ENCODE measurements at regions not wholly inside any gene's neighbourhood (a gene's known extent, or its start where the extent isn't known, plus 50 kb on each side); places are given as distances from the start of the nearest gene placed in this dataset.

GRCh38 chr9:81303658-81304057, 385.7 kb downstream of the TLE1 start:
- Histone ChIP-seq H3K4me3 (ENCODE audit: low read depth in 1 of 2, low read length in 2 of 2) (no peak overlapping the region), H3K27me3 (ENCODE audit: control insufficient read depth in 1 of 2, insufficient read depth in 2 of 2, low read length in 2 of 2) (no peaks in the 10 kb centered on the region), H3K27ac (ENCODE audit: low read depth, low read length) (no peak overlapping the region), H3K9me3 (ENCODE audit: control insufficient read depth in 1 of 2, low read length in 2 of 2) (peaks cover 5 to 10% of the 10 kb centered on the region in 2 donors), H3K9ac (ENCODE audit: low read depth in 1 of 2, low read length in 2 of 2) (no peak overlapping the region), H3K4me1 (ENCODE audit: control insufficient read depth in 1 of 2, insufficient read depth in 2 of 2, low read length in 2 of 2) (no peaks in the 10 kb centered on the region), H3K36me3 (ENCODE audit: control insufficient read depth in 1 of 2, insufficient read depth in 2 of 2, low read length in 2 of 2) (no peaks in the 10 kb centered on the region)

DNA sequence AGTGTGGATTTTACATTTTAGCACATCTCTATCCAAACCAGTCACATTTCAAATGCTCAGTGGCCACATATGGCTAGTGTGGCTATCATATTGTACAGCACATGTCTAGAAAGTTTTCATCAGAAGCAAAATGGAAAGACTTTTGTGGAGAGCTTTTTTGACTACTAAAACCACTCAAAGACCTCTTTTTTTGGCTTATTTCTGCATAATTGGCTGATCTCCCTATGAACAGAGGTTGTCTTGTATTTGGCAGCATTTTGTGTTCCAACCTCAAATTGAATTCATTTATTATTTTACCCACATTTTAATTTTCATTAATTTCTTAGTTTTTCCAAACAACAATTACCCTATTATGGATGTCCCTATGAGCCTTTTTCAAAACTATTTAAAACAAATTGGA, 395.7 kb downstream of the TLE1 start:
- Histone ChIP-seq H3K27me3 (ENCODE audit: control insufficient read depth in 1 of 2, insufficient read depth in 2 of 2, low read length in 2 of 2) (no peaks in the 10 kb centered on the region), H3K27ac (ENCODE audit: low read depth, low read length) (no peak overlapping the region), H3K36me3 (ENCODE audit: control insufficient read depth in 1 of 2, insufficient read depth in 2 of 2, low read length in 2 of 2) (no peaks in the 10 kb centered on the region), H3K4me1 (ENCODE audit: control insufficient read depth in 1 of 2, insufficient read depth in 2 of 2, low read length in 2 of 2) (no peaks in the 10 kb centered on the region), H3K9ac (ENCODE audit: low read depth in 1 of 2, low read length in 2 of 2) (no peak overlapping the region), H3K4me3 (ENCODE audit: low read depth in 1 of 2, low read length in 2 of 2) (no peak overlapping the region), H3K9me3 (ENCODE audit: control insufficient read depth in 1 of 2, low read length in 2 of 2) (peaks cover 0 to 2% of the 10 kb centered on the region in 2 donors)

DNA sequence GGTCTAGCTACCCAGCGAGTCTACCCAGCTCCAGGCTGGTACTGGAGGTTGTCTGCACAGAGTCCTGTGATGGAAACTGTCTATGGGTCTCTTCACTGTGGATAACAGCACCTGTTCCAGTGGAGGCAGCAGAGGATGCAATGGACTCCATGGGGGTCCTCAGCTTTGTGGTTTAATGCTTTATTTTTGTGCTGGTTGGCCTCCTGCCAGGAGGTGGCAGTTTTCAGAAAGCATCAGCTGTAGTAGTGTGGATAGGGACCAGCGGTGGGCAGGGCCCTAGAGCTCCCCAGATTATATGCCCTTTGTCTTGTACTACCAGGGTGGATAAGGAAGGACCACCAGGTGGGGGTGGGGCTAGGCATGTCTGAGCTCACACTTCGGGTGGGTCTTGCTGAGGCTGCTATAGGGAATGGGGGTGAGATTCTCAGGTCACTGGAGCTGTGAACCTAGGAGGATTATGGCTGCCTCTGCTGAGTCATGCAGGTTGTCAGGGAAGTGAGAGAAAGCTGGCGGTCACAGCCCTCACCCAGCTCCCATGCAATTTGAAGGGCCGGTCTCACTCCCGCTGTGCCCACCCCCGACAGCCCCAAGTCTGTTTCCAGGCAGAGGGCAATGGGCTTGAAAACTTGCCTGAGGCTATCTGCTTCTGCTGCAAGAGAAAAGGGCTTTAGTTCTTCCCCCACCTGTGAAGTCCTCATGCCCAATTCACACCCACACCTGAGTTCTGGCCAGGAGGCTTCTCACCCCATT, 397.1 kb downstream of the TLE1 start:
- Histone ChIP-seq H3K27ac (ENCODE audit: low read depth, low read length) (no peak overlapping the region), H3K4me3 (ENCODE audit: low read depth in 1 of 2, low read length in 2 of 2) (no peak overlapping the region), H3K4me1 (ENCODE audit: control insufficient read depth in 1 of 2, insufficient read depth in 2 of 2, low read length in 2 of 2) (no peaks in the 10 kb centered on the region), H3K27me3 (ENCODE audit: control insufficient read depth in 1 of 2, insufficient read depth in 2 of 2, low read length in 2 of 2) (no peaks in the 10 kb centered on the region), H3K9ac (ENCODE audit: low read depth in 1 of 2, low read length in 2 of 2) (no peak overlapping the region), H3K9me3 (ENCODE audit: control insufficient read depth in 1 of 2, low read length in 2 of 2) (peaks cover 0 to 4% of the 10 kb centered on the region in 2 donors), H3K36me3 (ENCODE audit: control insufficient read depth in 1 of 2, insufficient read depth in 2 of 2, low read length in 2 of 2) (no peaks in the 10 kb centered on the region)

DNA sequence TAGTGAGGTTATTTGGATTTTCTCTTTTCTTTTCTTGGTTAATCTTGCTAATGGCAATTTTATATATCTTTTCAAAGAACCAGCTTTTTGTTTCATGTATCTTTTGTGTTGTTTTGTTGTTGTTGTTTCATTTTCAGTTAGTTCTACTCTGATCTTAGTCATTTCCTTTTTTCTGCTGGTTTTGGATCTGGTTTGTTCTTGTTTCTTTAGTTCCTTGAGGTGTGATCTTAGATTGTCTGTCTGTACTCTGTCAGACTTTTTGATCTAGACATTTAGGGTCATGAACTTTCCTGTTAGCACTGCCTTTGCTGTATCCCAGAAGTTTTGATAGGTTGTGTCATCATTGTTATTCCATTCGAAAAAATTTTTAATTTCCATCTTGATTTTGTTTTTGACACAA, 399.7 kb downstream of the TLE1 start:
- Histone ChIP-seq H3K4me3 (ENCODE audit: low read depth in 1 of 2, low read length in 2 of 2) (no peak overlapping the region), H3K27ac (ENCODE audit: low read depth, low read length) (no peak overlapping the region), H3K27me3 (ENCODE audit: control insufficient read depth in 1 of 2, insufficient read depth in 2 of 2, low read length in 2 of 2) (no peaks in the 10 kb centered on the region), H3K36me3 (ENCODE audit: control insufficient read depth in 1 of 2, insufficient read depth in 2 of 2, low read length in 2 of 2) (no peaks in the 10 kb centered on the region), H3K9me3 (ENCODE audit: control insufficient read depth in 1 of 2, low read length in 2 of 2) (peaks cover 0 to 4% of the 10 kb centered on the region in 2 donors), H3K4me1 (ENCODE audit: control insufficient read depth in 1 of 2, insufficient read depth in 2 of 2, low read length in 2 of 2) (no peaks in the 10 kb centered on the region), H3K9ac (ENCODE audit: low read depth in 1 of 2, low read length in 2 of 2) (no peak overlapping the region)

DNA sequence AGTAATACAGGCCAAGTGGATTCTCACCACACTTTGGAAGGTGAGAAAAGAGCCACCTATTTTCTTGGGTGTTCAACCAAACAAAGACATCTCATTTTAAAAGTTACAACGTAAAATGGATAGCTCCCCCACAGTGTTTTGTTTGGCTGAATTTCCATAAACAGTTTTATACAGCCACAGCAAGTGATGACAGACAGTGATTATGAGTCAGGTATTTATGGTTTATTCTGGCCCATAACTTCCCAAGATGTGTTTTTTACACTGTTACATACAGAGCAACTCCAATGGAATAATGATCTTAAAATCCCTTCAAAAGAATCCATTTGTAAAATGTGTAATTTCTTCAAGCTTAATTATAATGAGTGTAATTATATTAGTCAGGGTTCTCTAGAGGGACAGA, 421.3 kb downstream of the TLE1 start:
- H3K4me1 ChIP-seq (ENCODE audit: control insufficient read depth in 1 of 2, insufficient read depth in 2 of 2, low read length in 2 of 2), result no peaks in the 10 kb centered on the region
- no peak overlapping the region for H3K9ac ChIP-seq (ENCODE audit: low read depth in 1 of 2, low read length in 2 of 2)
- H3K36me3 ChIP-seq (ENCODE audit: control insufficient read depth in 1 of 2, insufficient read depth in 2 of 2, low read length in 2 of 2), result no peaks in the 10 kb centered on the region

DNA sequence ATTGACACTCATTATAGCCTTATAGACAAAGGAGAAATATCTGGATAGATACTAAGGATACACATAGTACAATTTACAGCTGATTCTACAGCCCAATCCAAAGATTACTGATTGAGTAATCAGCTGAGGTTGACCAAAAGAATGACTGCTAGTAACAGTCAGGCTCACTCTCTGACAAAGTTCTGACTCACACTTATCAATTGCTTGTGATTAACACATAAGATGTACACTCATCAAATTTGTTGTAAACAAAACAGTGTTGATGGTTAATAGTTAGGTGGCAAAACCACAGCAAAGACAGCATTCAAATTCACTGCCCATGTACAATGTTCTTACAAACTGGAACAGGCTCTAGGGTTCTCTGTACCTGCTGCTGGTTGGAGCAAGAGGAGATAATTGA, 422.7 kb downstream of the TLE1 start:
- Histone ChIP-seq H3K9ac (ENCODE audit: low read depth in 1 of 2, low read length in 2 of 2) (no peak overlapping the region), H3K4me1 (ENCODE audit: control insufficient read depth in 1 of 2, insufficient read depth in 2 of 2, low read length in 2 of 2) (no peaks in the 10 kb centered on the region), H3K27me3 (ENCODE audit: control insufficient read depth in 1 of 2, insufficient read depth in 2 of 2, low read length in 2 of 2) (no peaks in the 10 kb centered on the region), H3K36me3 (ENCODE audit: control insufficient read depth in 1 of 2, insufficient read depth in 2 of 2, low read length in 2 of 2) (no peaks in the 10 kb centered on the region), H3K9me3 (ENCODE audit: control insufficient read depth in 1 of 2, low read length in 2 of 2) (peaks cover 0 to 6% of the 10 kb centered on the region in 2 donors), H3K4me3 (ENCODE audit: low read depth in 1 of 2, low read length in 2 of 2) (no peak overlapping the region), H3K27ac (ENCODE audit: low read depth, low read length) (no peak overlapping the region)

More for the DNA sequence above, 421.3 kb downstream of the TLE1 start:
- Histone ChIP-seq H3K27me3 (ENCODE audit: control insufficient read depth in 1 of 2, insufficient read depth in 2 of 2, low read length in 2 of 2) (no peaks in the 10 kb centered on the region), H3K4me3 (ENCODE audit: low read depth in 1 of 2, low read length in 2 of 2) (no peak overlapping the region), H3K9me3 (ENCODE audit: control insufficient read depth in 1 of 2, low read length in 2 of 2) (peaks cover 0 to 6% of the 10 kb centered on the region in 2 donors), H3K27ac (ENCODE audit: low read depth, low read length) (no peak overlapping the region)

GRCh38 chr9:81266086-81266485, 423.3 kb downstream of the TLE1 start:
- Histone ChIP-seq H3K9ac (ENCODE audit: low read depth in 1 of 2, low read length in 2 of 2) (no peak overlapping the region), H3K4me3 (ENCODE audit: low read depth in 1 of 2, low read length in 2 of 2) (no peak overlapping the region), H3K9me3 (ENCODE audit: control insufficient read depth in 1 of 2, low read length in 2 of 2) (peaks cover 0 to 6% of the 10 kb centered on the region in 2 donors), H3K4me1 (ENCODE audit: control insufficient read depth in 1 of 2, insufficient read depth in 2 of 2, low read length in 2 of 2) (no peaks in the 10 kb centered on the region), H3K36me3 (ENCODE audit: control insufficient read depth in 1 of 2, insufficient read depth in 2 of 2, low read length in 2 of 2) (no peaks in the 10 kb centered on the region), H3K27me3 (ENCODE audit: control insufficient read depth in 1 of 2, insufficient read depth in 2 of 2, low read length in 2 of 2) (no peaks in the 10 kb centered on the region), H3K27ac (ENCODE audit: low read depth, low read length) (no peak overlapping the region)

DNA sequence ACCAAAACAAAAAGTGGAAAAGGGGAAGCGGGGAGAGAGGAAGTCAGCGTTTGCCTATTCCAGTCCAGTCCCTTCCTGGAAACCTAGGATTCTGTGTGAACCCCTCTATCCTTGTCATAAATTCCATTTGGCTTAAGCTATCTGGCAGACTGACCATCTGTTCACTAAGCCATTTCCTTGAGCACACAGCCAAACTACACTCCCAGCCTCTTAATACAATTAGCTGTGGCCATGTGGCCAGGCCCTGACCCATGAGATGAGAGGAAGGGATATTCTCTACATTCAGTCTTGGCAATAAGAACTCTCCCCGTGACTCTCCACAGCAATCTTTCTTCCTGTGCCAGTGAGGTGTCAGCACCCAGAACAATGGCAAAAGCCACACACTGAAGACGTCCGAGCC, 424.8 kb downstream of the TLE1 start:
- no peaks in the 10 kb centered on the region for H3K4me1 ChIP-seq (ENCODE audit: control insufficient read depth in 1 of 2, insufficient read depth in 2 of 2, low read length in 2 of 2)

GRCh38 chr9:81259896-81260295, 429.5 kb downstream of the TLE1 start:
- no peak overlapping the region for H3K4me3 ChIP-seq (ENCODE audit: low read depth in 1 of 2, low read length in 2 of 2)
- H3K9me3 ChIP-seq (ENCODE audit: control insufficient read depth in 1 of 2, low read length in 2 of 2), result peaks cover 3 to 7% of the 10 kb centered on the region in 2 donors

More for the DNA sequence above, 424.8 kb downstream of the TLE1 start:
- H3K36me3 ChIP-seq (ENCODE audit: control insufficient read depth in 1 of 2, insufficient read depth in 2 of 2, low read length in 2 of 2), result no peaks in the 10 kb centered on the region
- H3K4me3 ChIP-seq (ENCODE audit: low read depth in 1 of 2, low read length in 2 of 2), result no peak overlapping the region
- H3K9ac ChIP-seq (ENCODE audit: low read depth in 1 of 2, low read length in 2 of 2), result no peak overlapping the region
- H3K9me3 ChIP-seq (ENCODE audit: control insufficient read depth in 1 of 2, low read length in 2 of 2), result peaks cover 0 to 4% of the 10 kb centered on the region in 2 donors
- no peak overlapping the region for H3K27ac ChIP-seq (ENCODE audit: low read depth, low read length)
- no peaks in the 10 kb centered on the region for H3K27me3 ChIP-seq (ENCODE audit: control insufficient read depth in 1 of 2, insufficient read depth in 2 of 2, low read length in 2 of 2)

DNA sequence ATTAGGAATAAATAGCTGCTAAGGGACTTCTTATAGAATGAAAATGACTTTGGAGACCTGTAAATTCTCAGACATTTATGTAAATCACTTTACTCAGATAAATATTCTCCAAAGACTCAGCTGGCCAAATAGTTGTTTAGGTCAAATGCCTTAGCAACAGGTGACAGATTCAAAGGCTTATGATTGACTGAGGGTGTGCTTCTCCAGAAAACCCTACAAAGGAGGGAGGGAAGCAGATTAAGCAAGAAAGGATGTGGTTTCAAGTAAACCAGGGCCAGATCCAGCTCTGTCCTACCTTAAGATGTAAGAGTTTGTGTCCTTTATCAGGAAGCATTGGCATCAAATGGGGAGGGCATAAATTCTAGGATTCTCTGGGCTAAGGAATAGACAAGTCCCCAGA, 433.0 kb downstream of the TLE1 start:
- H3K4me3 ChIP-seq (ENCODE audit: low read depth in 1 of 2, low read length in 2 of 2), result no peak overlapping the region
- H3K4me1 ChIP-seq (ENCODE audit: control insufficient read depth in 1 of 2, insufficient read depth in 2 of 2, low read length in 2 of 2), result no peaks in the 10 kb centered on the region
- H3K9me3 ChIP-seq (ENCODE audit: control insufficient read depth in 1 of 2, low read length in 2 of 2), result peaks cover 3% of the 10 kb centered on the region in 2 donors
- no peaks in the 10 kb centered on the region for H3K27me3 ChIP-seq (ENCODE audit: control insufficient read depth in 1 of 2, insufficient read depth in 2 of 2, low read length in 2 of 2)
- H3K36me3 ChIP-seq (ENCODE audit: control insufficient read depth in 1 of 2, insufficient read depth in 2 of 2, low read length in 2 of 2), result no peaks in the 10 kb centered on the region
- no peak overlapping the region for H3K9ac ChIP-seq (ENCODE audit: low read depth in 1 of 2, low read length in 2 of 2)
- H3K27ac ChIP-seq (ENCODE audit: low read depth, low read length), result no peak overlapping the region

More at GRCh38 chr9:81259896-81260295, 429.5 kb downstream of the TLE1 start:
- Histone ChIP-seq H3K36me3 (ENCODE audit: control insufficient read depth in 1 of 2, insufficient read depth in 2 of 2, low read length in 2 of 2) (no peaks in the 10 kb centered on the region), H3K27ac (ENCODE audit: low read depth, low read length) (no peak overlapping the region), H3K27me3 (ENCODE audit: control insufficient read depth in 1 of 2, insufficient read depth in 2 of 2, low read length in 2 of 2) (no peaks in the 10 kb centered on the region), H3K9ac (ENCODE audit: low read depth in 1 of 2, low read length in 2 of 2) (no peak overlapping the region), H3K4me1 (ENCODE audit: control insufficient read depth in 1 of 2, insufficient read depth in 2 of 2, low read length in 2 of 2) (no peaks in the 10 kb centered on the region)
